ENCODE measurements at regions not wholly inside any gene's neighbourhood (a gene's known extent, or its start where the extent isn't known, plus 50 kb on each side); places are given as distances from the start of the nearest gene placed in this dataset.

GRCh38 chr1:238201992-238202391, 311.3 kb upstream of the ZP4 start:
- DNase-seq (ENCODE audit: low read depth in 2 of 2): no peak

- DNase-seq (ENCODE audit: low read depth in 2 of 2): no peak
Measured at GRCh38 chr1:238199325-238199724, 308.6 kb upstream of the ZP4 start.

GRCh38 chr1:238196516-238196915, 305.8 kb upstream of the ZP4 start:
- no peak for DNase-seq (ENCODE audit: low read depth in 2 of 2)

- DNase-seq (ENCODE audit: low read depth in 2 of 2): no peak
Measured at GRCh38 chr1:238191170-238191569, 300.4 kb upstream of the ZP4 start.

GRCh38 chr1:238187575-238187949, 296.8 kb upstream of the ZP4 start:
- no peak for DNase-seq (ENCODE audit: low read depth in 2 of 2)

GRCh38 chr1:238186887-238187574, 296.3 kb upstream of the ZP4 start:
- no peak for DNase-seq (ENCODE audit: low read depth in 2 of 2)

GRCh38 chr1:238177960-238178645, 287.4 kb upstream of the ZP4 start:
- DNase-seq (ENCODE audit: low read depth in 2 of 2): no peak

GRCh38 chr1:238177351-238177750, 286.6 kb upstream of the ZP4 start:
- no peak for DNase-seq (ENCODE audit: low read depth in 2 of 2)

GRCh38 chr1:238176441-238176840, 285.7 kb upstream of the ZP4 start:
- no peak for DNase-seq (ENCODE audit: low read depth in 2 of 2)

GRCh38 chr1:238171985-238172384, 281.3 kb upstream of the ZP4 start:
- DNase-seq (ENCODE audit: low read depth in 2 of 2): no peak

GRCh38 chr1:238161955-238162354, 271.2 kb upstream of the ZP4 start:
- DNase-seq (ENCODE audit: low read depth in 2 of 2): no peak

- DNase-seq (ENCODE audit: low read depth in 2 of 2): no peak
Measured at GRCh38 chr1:238153939-238154338, 263.2 kb upstream of the ZP4 start.

- DNase-seq (ENCODE audit: low read depth in 2 of 2): no peak
Measured at GRCh38 chr1:238153253-238153652, 262.5 kb upstream of the ZP4 start.

- no peak for DNase-seq (ENCODE audit: low read depth in 2 of 2)
Measured at GRCh38 chr1:238152119-238152518, 261.4 kb upstream of the ZP4 start.

- no peak for DNase-seq (ENCODE audit: low read depth in 2 of 2)
Measured at GRCh38 chr1:238143038-238143437, 252.3 kb upstream of the ZP4 start.

GRCh38 chr1:238141353-238141752, 250.6 kb upstream of the ZP4 start:
- no peak for DNase-seq (ENCODE audit: low read depth in 2 of 2)

GRCh38 chr1:238139713-238140112, 249.0 kb upstream of the ZP4 start:
- DNase-seq (ENCODE audit: low read depth in 2 of 2): no peak

GRCh38 chr1:238138059-238138626, 247.4 kb upstream of the ZP4 start:
- no peak for DNase-seq (ENCODE audit: low read depth in 2 of 2)

GRCh38 chr1:238135708-238136664, 245.3 kb upstream of the ZP4 start:
- no peak for DNase-seq (ENCODE audit: low read depth in 2 of 2)

- no peak for DNase-seq (ENCODE audit: low read depth in 2 of 2)
Measured at GRCh38 chr1:238129677-238130076, 239.0 kb upstream of the ZP4 start.

- no peak for DNase-seq (ENCODE audit: low read depth in 2 of 2)
Measured at GRCh38 chr1:238123201-238123600, 232.5 kb upstream of the ZP4 start.

GRCh38 chr1:238119861-238120260, 229.1 kb upstream of the ZP4 start:
- no peak for DNase-seq (ENCODE audit: low read depth in 2 of 2)
